ENCODE measurements at regions not wholly inside any gene's neighbourhood (a gene's known extent, or its start where the extent isn't known, plus 50 kb on each side); places are given as distances from the start of the nearest gene placed in this dataset.

DNA sequence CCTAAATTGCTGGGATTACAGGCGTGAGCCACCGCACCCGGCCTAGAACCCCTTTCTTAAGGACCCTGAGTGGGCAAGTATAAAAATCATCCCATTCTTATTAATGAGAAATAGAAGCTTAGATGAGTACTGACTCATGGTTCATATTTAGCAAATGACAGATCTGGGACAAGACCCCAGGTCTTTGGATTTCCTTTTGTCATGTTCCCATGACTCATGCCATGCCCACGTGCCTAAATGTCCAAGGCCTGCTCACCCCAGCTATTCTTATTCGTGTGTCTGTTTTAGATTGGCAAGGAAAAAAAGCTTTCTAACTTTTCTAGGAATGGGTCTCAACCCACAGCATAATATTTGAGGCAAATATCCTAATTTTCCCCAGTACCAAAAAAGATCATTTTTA lies 57.7 kb upstream of the RPS23 start:
- no peak for DNase-seq (ENCODE audit: low spot score)

DNA sequence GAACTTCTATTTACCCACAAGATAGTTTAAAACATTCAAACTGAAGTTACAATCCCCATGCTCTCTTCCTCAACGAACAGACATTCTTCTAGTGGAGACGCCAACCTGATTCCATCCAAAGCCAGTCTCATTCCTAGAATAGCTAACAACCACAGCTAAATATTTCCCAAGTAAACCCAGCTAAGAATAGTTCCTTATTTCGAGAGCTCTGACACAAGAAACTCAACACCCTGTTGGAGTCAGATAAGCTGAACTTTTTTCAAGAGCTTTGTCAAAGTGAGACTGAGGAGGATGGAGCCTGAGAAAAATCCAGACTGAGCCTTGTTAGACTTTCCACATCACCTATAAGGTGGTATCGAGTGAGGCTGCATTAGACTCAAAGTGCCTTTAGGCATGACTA lies 56.7 kb upstream of the RPS23 start:
- DNase-seq (ENCODE audit: low spot score) = no peak

DNA sequence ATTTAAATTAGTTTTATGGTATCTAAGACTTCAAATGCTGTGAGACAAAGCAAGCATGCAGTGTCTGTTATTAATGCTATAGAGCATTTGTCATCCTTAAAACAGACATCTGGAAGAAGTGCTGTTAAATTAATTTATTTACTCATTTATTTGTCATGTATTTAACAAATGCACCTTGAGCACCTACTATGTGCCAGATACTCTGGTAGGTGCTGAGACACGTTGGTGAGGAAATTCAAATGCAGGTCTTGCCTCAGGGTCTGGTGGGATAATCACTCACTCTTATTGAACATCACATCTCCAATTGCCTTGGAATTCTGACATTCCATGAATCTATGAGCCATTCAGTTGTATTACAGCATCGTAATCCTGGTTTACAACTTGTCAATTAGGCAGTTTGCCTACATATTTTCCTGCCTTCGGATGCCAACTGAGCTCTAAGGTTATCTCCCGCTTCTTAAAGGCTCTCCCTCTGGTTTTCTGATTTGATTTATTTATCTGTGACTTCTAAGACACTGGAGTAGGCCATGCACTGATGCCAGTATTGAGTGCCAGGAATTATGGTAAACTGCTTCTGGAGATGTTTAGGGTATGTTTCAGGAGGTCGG lies 56.0 kb upstream of the RPS23 start:
- DNase-seq (ENCODE audit: low spot score) = no peak

DNA sequence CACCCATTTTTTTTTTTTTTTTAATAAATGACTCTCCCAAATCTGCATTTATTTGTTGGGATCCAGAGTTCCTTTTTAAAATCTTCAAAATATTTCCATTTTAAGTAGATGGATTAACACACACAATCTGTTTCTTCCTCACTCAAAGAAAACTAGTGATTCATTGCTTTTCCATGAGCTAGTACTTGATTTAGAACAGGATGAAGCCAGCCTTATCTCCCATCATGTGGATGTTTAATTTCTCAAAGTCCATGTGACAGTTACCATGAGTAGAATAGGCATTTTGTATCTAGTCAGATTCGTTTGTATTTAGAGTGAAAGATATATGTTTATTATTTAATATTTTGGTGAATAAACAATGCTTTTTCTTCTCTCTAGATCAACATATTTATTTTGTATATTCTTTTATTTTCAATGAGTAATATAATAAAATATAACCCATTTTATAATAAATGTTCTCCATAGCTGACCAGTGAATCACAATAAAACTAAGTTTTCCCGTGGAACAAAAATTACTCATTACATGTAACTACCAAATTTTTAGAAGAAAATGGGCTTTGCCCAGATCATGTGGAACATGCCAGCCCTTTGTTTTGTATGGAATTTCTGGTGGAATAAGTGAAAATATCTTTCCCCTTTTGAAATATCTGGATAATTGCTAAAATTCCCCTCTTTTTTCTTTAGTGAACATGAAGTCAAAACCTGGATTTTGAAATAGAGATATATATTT lies 54.9 kb upstream of the RPS23 start:
- no peak for DNase-seq (ENCODE audit: low spot score)

DNA sequence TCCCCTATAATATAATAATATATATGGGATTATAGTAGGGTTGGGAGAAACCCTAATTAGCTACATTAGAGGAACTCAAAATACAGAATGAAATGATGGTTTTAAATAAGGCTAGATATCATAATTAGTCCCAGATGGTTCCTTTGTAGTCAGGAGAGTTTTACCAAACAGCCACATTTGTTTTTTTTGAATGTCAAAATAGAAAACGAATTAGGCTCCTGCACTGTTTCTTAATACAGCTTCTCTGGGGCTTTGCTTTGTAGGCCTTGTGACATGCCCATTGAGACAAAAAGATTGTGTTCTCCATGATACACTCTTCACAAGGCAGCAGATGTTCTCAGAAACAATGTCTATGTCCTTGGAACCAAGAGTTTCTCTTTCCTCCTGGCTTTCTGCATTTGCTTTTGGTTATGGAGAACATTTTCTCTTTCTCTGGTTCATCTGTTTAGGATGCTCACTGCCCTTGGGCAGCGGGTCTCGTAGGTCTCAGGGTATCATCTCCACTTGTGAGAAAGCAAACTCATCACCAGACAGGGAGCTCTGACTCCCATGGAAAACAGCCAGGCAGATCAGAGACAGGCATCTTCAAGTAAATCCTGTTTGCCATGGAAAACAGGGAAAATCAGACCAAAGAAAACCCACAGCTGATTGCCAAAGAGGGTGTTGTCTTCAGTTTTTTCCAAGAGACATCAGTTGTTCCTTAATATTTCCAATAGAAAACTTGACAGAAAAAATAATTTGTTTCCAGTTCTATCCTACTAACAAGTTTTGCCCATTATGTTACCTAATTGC lies 54.1 kb upstream of the RPS23 start:
- DNase-seq (ENCODE audit: low spot score) = no peak

DNA sequence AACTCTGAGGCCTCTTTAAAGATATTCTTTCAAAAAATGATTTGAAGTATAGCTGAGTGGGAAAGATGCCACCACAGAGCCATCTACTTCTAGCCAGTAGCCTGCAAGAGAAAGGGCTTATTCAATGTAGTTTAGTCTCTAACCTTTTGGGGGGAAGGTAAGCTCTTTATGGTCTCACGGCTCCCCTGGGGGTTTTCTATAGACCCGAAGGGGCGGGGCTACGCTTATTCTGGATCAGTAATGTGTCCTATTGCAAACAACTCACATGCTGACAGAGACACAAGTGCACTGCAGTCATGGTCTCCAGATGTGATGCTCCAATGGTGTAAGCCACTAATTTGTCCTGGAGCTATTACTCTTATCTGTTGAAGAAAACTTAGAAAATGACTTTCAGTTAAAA lies 53.4 kb upstream of the RPS23 start:
- no peak for DNase-seq (ENCODE audit: low spot score)

DNA sequence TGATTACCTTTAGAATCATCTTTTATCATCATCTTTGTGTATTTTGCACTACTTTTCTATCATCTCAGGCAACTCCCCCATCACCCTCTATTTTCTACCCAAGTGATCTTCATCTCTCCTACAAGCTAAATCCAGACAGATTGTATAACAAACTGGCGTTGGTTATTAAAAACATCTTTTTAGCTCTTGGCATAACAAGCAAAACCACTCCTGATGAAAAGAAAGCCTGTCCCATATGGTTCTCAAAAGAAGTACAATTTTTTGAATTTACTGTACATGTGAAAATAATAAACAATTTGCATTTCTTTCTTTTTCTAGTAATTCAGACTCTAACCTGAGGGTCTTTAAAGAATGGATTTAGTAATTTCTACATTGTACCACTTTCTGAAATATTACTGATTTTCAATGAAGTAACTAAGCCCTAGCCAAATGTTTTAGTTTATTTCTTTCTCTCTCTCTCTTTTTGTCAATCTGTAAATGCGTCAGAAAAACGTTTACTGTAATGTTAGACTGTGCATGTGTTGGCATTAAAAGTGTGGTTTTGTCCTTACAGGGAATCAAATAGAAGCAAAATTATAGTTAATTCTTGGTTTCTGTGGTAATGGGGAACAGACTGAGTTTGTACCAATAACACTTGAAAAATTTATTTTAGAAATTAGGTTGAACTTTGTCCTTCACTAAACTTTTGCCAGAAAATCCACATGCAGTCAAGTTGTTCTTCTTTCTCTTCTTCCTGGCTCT lies 52.5 kb upstream of the RPS23 start:
- DNase-seq (ENCODE audit: low spot score) = no peak

DNA sequence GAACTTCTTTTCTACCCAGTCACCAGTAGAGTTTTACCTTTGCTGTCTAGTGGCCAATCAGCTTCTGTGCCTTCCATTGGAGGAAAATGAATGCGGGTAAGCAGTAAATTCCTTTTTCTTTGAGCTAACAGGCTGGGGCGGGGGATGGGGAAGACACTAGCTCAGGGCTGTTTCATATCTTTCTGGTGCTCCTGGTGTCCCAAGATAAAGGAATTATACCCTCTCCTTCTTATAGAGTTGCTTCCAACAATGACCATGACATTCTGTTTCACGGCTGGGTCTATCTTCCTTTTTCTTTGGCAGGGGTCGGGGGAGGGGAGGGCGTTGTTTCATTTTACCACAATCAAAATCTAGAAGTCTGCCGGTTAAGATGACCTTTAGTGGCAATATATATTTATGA lies 51.2 kb upstream of the RPS23 start:
- no peak for DNase-seq (ENCODE audit: low spot score)

Measured in LoVo (cell line).